ENCODE measurements at regions not wholly inside any gene's neighbourhood (a gene's known extent, or its start where the extent isn't known, plus 50 kb on each side); places are given as distances from the start of the nearest gene placed in this dataset.

DNA sequence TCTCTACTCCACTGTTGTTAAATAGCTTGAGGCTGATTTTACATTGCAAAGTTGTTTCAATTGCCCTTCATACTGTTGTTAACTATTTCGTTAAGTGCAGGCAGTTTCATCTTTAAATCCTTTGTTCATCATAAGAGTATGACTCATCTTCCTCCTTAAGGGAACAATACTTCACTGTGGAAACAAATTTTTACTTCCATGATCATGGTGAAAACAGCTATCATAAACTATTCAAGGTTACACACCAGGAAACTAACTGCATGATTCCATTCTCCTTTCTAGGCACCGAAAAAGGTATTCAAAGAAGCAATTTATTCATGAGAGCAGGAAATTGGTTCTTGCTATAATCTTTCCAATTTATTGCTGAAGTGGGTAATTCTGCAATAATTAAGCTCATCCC is 593.2 kb downstream of the LRRIQ3 start:
- Histone ChIP-seq H3K4me3 (no peak overlapping the region), H3K27ac (no peak overlapping the region), H3K4me1 (replicated peaks in 1 of 2) (no peaks in the 10 kb centered on the region), H3K9me3 (replicated peaks in 1 of 3) (no peaks in the 10 kb centered on the region), H3K27me3 (no peaks in the 10 kb centered on the region), H3K36me3 (replicated peaks in 1 of 2) (no peaks in the 10 kb centered on the region)
- 39 to 55% (median 45%) methylated on average over 2 of the region's 2 CpGs for WGBS, 4 donors
- intact Hi-C loops (cut with DNase I) = no loop called here
- TF ChIP-seq POLR2A (IDR thresholded peaks at IDR 0.05) = no peak
- TF ChIP-seq, protein P1, sequence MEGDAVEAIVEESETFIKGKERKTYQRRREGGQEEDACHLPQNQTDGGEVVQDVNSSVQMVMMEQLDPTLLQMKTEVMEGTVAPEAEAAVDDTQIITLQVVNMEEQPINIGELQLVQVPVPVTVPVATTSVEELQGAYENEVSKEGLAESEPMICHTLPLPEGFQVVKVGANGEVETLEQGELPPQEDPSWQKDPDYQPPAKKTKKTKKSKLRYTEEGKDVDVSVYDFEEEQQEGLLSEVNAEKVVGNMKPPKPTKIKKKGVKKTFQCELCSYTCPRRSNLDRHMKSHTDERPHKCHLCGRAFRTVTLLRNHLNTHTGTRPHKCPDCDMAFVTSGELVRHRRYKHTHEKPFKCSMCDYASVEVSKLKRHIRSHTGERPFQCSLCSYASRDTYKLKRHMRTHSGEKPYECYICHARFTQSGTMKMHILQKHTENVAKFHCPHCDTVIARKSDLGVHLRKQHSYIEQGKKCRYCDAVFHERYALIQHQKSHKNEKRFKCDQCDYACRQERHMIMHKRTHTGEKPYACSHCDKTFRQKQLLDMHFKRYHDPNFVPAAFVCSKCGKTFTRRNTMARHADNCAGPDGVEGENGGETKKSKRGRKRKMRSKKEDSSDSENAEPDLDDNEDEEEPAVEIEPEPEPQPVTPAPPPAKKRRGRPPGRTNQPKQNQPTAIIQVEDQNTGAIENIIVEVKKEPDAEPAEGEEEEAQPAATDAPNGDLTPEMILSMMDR (IDR thresholded peaks at IDR 0.05) = no peak
- DNase-seq = no peak

DNA sequence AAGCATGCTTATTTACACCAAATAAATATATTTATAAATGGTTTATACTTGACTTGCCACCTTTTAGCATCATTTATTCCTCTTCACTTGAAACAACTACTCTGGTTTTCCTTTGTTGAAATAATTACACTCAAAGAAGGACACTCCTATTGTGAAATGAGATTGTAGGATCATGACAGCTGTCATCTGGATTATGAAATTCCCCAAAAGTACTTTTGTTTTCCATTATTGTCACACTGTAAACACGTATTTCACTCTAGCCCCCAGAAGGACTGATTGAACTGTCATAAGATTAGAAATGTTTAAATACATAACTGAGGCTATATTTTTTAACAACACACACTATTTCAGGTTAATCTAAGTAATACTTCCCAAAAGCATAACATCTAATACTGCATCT is 593.8 kb downstream of the LRRIQ3 start:
- no peaks in the 10 kb centered on the region for H3K4me1 ChIP-seq (replicated peaks in 1 of 2)

DNA sequence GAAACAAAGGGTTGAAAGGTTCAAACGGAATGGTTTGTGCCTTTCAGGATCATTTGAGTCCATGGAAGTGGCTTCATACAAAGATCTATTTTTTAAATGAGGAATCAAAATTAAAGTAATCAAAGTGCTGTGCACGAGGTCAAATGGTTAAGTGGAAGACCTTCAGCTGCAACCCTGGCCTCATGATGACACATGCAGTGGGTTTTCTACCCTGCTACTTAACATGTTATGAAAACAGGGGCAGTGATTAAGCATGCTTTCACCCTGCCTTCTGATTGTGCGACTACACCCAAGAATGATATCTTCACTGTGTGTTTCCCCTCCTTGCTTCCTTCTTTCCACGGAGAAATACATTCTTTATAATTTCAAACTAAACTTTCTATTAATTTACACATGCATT is 604.2 kb downstream of the LRRIQ3 start:
- Histone ChIP-seq H3K4me3 (peak overlapping the region in 1 of 4 donors; percentile 53), H3K9me3 (replicated peaks in 1 of 3) (no peaks in the 10 kb centered on the region), H3K27me3 (no peaks in the 10 kb centered on the region), H3K36me3 (replicated peaks in 1 of 2) (no peaks in the 10 kb centered on the region), H3K27ac (peak overlapping the region in 2 of 5 donors; percentile 33 to 60), H3K4me1 (replicated peaks in 1 of 2) (peaks cover 0 to 10% of the 10 kb centered on the region in 2 donors)
- DNase-seq = peak in 3 of 7 donors; percentile 24 to 37 (median 30)
- intact Hi-C loops (cut with DNase I) = no loop called here
- TF ChIP-seq POLR2A (IDR thresholded peaks at IDR 0.05) = no peak
- TF ChIP-seq, protein P1 (IDR thresholded peaks at IDR 0.05) = no peak
- WGBS, 4 donors = 16 to 20% (median 19%) methylated on average over 4 of the region's 4 CpGs

More for the DNA sequence above, 593.8 kb downstream of the LRRIQ3 start:
- Histone ChIP-seq H3K4me3 (no peak overlapping the region), H3K9me3 (replicated peaks in 1 of 3) (no peaks in the 10 kb centered on the region), H3K27ac (no peak overlapping the region), H3K27me3 (no peaks in the 10 kb centered on the region), H3K36me3 (replicated peaks in 1 of 2) (no peaks in the 10 kb centered on the region)
- TF ChIP-seq, protein P1 (IDR thresholded peaks at IDR 0.05) = no peak
- TF ChIP-seq POLR2A (IDR thresholded peaks at IDR 0.05) = no peak
- DNase-seq = no peak
- WGBS, 4 donors = 33 to 59% (median 54%) methylated on average over 1 of the region's 1 CpG
- intact Hi-C loops (cut with DNase I) = no loop called here

DNA sequence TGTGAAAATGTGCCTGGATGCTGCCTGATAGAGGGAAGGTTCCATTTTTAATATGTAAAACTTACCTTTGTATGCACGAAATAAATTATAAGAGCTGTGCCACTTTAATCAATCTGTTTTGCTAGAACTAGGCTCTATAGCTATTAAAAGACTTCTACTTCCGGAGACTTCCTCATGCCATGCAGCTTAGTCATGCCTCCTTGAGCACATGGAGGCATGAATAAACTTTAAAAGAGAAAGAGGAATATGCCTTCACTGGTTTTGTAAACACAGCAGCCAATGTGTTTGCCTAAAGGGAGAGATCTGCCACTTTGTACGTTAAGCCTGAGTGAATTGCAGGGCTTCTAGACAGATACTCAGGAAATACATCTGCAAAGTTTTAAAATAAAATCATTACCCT is 604.6 kb downstream of the LRRIQ3 start:
- 7 to 11% (median 9%) methylated on average over 3 of the region's 3 CpGs for WGBS, 4 donors
- H3K27ac ChIP-seq = peak overlapping the region in 2 of 5 donors; percentile 33 to 60
- peak overlapping the region in 2 of 4 donors; percentile 0 to 53 for H3K4me3 ChIP-seq

More for the DNA sequence above, 604.6 kb downstream of the LRRIQ3 start:
- intact Hi-C loops (cut with DNase I) = no loop called here
- Histone ChIP-seq H3K9me3 (replicated peaks in 1 of 3) (no peaks in the 10 kb centered on the region), H3K4me1 (replicated peaks in 1 of 2) (peaks cover 0 to 10% of the 10 kb centered on the region in 2 donors), H3K27me3 (no peaks in the 10 kb centered on the region), H3K36me3 (replicated peaks in 1 of 2) (no peaks in the 10 kb centered on the region)
- TF ChIP-seq, protein P1 (IDR thresholded peaks at IDR 0.05) = no peak
- no peak for TF ChIP-seq POLR2A (IDR thresholded peaks at IDR 0.05)
- DNase-seq = peak in 6 of 7 donors; percentile 33 to 69 (median 54)

Measured in adrenal gland (tissue), 9 donors.